Islet precursor cell (in vitro differentiated cells): ENCODE measurements at regions not wholly inside any gene's neighbourhood (a gene's known extent, or its start where the extent isn't known, plus 50 kb on each side); places are given as distances from the start of the nearest gene placed in this dataset.
A peak's percentile ranks its signal among the peaks of the same experiment; 100 is the strongest.

ENCODE experiments used
- DNase-seq: peaks from one replicate; pipeline ENCODE4 v3.0.0-alpha.2; 2018

DNA sequence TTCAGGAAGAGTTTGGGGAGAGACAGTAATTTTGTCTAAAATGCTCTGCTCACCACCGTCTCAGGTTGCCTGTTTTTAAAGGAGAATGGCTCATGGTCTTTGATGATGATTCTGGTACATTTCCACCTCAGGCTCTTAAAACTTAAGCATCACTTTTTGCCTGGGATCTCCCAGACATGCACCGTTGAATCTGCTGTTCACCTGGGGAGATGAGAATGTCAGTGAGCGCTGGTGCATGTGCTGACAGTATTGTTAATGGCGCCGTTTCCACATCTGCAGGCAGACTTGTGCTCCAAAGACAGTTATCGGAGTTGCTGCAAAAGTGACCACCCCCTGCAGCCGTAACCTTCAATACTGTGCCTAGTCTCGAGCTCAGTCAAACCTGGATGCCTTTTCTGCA lies 219.0 kb upstream of the TPM1 start:
- no peak for DNase-seq

DNA sequence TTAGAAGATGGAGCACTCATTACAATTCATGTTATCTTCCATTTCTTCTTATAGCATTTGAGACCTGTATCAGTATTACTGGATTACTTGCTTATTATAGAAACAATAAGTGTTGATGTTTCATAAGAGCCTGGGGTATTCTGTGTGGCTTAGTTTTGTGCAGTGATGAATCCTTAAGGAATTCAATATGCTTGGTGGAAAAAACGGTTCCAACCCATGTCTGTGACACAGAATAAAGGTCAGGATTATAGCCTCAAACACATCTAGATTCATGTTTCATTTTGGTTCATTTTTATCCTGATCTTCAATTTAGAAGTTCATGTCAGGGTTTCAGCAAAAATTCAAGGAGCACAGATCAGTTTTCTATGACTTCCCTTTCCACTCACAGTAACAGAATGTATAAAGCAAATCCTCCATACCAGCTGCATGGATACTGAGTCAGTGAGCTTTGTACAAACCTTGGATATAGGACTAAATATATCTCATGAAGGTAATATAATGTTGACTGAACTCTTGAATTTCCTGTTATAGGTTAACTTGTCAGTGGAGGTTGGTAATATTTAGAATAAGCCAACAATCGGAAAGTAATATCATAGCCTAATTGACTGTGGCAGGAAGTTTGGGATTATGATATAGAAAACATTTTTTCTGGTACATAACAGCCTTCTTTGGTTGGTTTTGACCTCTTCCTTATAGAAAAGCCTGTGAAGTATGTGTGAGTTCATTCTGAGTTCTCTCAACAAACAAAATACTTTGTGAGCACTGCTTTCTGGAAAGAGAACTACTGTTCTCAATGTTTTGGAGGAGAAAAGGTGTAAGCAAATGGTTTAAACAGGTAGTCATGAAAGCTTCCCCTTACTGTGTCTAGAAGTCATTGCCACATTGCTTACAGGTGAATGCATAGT lies 218.2 kb upstream of the TPM1 start:
- DNase-seq = no peak

DNA sequence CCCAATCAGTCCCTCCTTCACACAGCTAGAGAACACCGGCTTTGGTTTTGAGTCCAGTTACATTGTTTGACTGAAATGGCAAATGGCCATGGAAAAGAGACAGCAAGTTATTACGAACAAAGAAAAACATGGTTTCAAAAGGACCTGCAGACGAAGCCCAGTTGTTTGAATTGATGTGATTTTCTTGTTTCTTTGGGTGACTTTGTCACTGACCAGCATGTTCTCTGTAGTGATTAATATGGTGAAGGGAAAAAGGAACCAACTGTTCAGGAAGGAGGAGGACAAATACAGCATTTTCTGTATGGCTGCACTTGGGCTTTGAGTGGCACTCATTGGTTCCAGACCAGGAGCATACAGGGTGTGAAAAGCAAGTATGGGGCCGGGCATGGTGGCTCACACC lies 217.4 kb upstream of the TPM1 start:
- no peak for DNase-seq

DNA sequence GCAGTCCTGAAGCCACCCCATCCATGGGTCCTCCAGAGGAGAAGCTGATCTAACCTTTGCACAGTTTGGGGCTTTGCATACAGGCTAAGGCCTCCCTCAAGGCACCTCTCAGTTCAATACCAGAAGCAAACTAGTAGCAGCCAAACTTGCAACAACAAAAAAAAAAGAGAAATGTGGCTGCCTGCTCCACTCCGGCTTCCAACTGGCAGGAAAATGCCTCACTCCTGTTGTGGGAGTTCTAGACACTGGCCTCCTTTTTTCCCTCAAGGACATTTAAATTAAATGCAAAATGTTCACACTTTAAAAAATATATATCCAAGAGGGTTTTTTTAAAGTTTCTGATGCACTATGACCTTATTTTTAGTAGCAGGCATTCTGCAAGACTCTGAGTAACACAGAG lies 216.0 kb upstream of the TPM1 start:
- no peak for DNase-seq

DNA sequence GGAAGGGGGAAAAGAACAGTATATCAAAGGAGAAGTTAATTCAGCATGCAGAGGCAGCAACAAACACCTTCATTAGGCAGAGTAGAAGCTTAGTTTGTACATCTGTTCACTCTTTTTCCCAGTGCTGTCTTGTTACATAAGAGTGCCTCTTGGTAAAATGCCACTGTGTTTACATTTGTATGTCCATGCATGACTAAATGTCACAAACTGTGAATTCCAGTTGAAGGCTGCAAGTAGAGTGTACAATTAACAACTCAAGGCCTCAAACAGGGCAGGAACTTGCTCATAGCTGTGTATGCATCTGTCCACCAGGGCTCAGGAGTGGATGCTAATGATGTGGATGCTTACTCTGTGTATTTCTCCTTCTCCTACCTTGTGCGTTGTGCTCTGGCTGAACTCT lies 214.2 kb upstream of the TPM1 start:
- DNase-seq = no peak

DNA sequence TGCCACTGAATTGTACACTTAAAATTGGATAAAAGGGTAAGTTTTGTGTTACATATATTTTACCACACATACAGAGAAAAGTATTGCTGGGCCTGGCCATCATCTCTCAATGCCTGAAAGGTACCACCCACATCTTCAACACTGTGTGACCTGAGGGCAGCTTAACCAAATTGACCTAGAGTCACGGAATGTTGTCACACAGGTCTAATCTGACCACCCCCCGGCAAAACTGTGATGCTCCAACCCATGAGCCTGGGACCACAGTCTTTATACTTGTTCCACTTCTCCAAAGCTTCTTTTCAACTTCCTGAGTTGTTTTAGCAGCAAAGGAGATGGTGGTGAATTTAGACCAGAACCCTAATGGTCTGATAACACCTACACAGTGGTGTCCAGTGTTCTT lies 210.3 kb upstream of the TPM1 start:
- DNase-seq = peak; percentile 90

DNA sequence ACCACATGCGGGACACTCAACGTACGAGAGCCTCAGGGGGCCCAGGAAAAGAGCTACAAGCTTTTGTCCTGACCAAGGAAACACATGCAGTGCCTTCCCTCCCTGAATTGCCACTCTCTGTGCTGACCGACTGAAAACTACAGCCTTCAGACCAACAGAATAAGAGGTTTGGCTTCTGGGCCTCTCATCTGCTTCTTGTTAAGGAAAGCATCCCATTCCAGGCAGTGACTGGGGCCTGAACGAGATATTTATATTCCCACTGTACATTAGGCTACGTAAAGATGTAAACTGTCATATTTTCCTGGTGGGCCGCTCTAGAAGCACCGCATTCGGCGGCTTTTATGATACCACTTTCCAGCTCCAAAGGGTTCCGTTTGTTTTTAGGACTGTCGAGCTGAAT lies 208.9 kb upstream of the TPM1 start:
- peak; percentile 42 for DNase-seq

DNA sequence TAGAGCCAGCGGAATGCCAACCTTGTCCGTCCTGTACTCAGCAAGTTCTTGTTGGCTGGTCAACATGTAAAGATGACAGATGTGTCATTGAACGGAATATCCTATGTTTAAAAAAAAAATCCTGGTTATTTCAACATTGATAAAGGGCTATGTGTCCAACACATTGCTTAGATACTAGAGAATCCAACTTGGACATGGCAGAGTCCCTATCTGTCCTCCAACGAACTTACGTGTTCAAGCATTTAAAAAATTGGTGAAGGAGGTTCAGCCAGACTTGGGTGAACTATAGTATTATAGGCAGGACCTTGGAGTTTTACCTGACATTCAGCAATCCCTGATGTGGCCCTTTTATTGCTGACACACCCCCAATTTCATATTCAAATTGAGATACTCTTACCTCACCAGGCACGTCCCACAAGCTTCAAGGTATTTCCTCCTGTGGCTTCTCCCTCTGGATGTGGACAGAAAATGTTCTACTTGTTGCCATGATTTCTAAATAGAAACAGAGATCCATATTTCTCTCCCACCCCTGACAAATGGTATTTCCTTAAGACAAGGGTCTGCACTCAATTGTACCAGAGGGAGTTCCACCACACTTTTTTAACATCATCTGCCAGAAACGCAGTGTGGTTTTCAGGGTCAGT lies 207.7 kb upstream of the TPM1 start:
- no peak for DNase-seq

DNA sequence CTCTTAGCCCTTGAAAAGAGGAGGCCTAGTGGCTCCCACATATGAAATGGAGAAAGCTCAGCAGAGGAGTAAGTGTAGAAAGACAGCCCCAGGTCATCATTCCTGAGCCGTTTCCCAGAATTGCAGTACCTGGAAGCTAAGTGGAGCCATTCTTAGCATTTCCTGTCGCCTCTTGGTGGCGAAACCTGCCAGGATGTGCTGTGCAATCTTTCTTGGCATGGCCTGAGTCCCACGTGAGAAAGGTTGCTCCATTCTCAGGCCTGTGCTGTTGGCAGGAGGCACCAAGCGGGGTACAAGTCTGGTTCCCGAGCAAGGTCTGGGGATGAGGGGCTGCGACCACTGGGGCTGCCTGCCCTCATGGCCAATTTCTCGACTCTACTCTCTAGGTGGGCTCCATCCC lies 207.2 kb upstream of the TPM1 start:
- DNase-seq = peak; percentile 66

- DNase-seq = peak; percentile 39
These were observed 206.8 kb upstream of the TPM1 start for GRCh38 chr15:62835762-62836161.

GRCh38 chr15:62840526-62841268 lies 201.8 kb upstream of the TPM1 start:
- no peak for DNase-seq

- peak; percentile 94 for DNase-seq
These were observed 201.3 kb upstream of the TPM1 start for GRCh38 chr15:62841269-62841628.

DNA sequence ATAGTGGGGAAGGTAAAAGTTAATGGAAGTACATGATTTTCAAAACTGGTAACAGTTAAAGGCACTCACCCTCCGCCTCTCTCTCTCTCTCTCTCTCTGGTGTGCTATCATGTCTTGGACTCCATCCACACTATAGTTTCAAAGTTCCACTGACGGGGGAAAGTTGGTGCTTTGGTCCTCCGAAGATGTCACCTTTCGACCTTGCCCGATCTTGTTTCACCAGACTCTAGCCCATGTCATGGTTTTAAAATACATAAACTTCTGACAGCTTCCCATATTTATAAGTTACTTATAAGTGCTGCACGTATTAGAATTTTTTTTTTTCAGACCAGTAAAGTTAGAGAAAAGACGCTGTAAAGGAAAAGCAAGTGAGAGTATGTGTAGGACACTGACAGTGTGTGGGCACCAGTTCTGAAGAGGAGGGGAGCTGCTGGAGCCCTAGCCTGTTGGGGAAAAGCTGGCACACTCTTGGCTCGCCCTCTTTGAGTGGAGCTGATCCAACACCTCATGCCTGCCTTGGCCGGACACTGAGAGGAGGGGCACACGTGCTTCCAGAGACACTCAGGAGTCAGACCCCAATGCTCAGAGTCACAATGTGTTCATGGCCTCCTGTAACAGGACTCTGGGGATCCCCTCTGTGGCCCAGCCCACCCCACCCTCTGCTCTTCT lies 200.5 kb upstream of the TPM1 start:
- no peak for DNase-seq

GRCh38 chr15:62843311-62843710 lies 199.2 kb upstream of the TPM1 start:
- DNase-seq = no peak

GRCh38 chr15:62844564-62845240 lies 197.8 kb upstream of the TPM1 start:
- peak; percentile 78 for DNase-seq

GRCh38 chr15:62845241-62846126 lies 197.1 kb upstream of the TPM1 start:
- peak; percentile 95 for DNase-seq

DNA sequence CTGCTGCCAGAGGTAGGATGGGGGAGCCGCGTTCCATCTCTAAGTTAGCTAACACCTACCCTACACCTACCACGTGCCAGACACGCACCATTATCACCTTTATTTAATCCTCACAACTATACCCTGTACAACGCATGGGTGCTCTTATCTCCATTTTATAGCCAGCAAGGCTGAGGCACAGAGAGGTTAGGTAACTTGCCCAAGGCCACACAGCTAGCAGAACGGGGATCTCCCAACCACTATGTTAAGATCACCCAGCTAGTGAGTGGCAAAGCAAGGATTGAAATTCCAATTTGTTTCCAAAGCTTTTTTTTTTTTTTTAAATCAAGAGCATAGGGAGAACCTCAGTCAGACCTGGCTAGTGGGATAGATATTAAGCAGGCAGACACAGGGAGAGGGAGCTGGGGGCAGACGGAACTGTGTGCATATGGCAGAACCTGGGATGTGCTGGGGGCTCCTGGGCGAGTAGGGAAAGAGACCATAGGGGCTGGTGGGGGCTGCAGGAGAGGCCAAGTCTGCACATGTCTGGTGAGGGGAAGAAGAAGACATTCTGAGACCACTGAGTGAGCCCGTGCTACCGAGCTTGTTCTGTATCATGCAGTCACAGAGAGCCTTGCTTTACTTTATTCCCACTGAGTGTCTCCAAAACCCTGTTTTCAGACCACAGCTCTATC lies 196.3 kb upstream of the TPM1 start:
- DNase-seq = no peak

DNA sequence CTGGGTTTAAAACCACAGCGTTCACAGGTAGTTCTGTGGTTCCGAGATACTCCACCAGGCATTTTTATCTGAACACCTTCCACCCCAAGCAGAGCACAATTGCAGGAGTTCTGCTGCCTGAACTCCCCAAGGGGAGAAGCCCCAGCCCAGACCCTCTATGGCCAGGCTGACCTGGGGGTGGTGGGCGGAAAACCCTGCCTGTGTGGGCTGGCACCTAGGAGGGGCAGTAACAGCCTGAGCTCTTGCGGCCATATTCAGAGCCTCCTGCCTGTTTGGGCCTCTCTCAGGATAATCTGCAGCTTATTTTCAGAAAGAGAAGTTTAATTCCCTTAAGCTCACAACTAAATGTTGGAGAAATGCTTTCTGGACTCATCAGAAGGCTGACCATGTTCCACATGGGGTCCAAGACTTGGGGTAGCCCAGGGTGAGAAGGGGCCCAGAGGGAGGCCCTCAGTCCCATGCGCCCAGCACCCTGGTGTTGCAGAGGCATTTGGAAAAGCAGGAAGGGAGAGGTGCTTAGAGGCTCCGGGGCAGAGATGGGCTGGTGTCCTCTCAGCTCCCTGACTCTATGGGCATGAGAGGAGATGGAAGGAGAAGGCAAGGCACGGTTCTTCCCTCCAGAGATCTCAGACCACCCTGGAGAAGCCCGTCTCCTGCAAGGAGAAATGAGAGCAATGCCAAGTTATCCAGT lies 195.6 kb upstream of the TPM1 start:
- DNase-seq = no peak

DNA sequence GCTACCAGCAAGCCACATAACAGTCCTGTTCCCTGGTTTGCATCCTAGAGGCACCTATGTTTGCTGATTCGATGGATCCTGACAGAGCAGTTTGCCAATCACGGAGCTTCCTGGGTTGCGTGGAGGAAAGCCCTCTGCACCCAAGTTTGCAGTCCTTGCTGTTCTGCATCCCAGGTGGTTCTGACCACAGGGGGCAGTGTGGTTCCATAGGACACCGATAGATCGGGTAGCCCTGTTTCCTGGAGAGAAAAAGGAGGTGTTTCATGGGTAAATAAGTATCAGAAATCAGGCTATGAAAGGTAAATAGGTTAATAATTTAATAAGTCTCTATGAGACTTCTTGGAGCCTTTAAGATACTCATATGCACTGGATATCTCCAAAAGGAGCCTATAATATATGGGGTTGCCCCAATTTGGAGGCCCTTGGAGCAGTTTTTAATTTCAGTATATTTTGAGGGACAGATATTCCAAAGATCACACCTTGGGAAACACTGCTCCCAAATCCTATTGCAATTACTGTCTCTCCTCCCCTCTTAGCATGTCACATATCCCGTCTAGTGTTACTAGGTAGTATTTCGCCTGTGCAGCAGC lies 194.6 kb upstream of the TPM1 start:
- DNase-seq = peak; percentile 85

- DNase-seq = peak; percentile 50
These were observed 193.9 kb upstream of the TPM1 start for GRCh38 chr15:62848632-62849050.
